CD14-positive monocyte (primary cell): ENCODE measurements at regions not wholly inside any gene's neighbourhood (a gene's known extent, or its start where the extent isn't known, plus 50 kb on each side); places are given as distances from the start of the nearest gene placed in this dataset.
A peak's percentile ranks its signal among the peaks of the same experiment; 100 is the strongest.

ENCODE experiments used
- DNase-seq, 3 donors: peaks; one replicate each; pipeline ENCODE4 v3.0.0-alpha.2; 2011 to 2022
- H2AFZ ChIP-seq: 2 replicates; pipeline ENCODE4 v1.6.0; 2012; ENCODE audit warnings: mild to moderate bottlenecking, low read depth, low read length, inconsistent platforms; ENCODE audit not compliant: insufficient read depth, poor library complexity, severe bottlenecking
- H3K27ac ChIP-seq, 2 donors: 1 replicate in 1 of 2; 2 replicates in 1 of 2; pipeline ENCODE4 v1.5.1; 2012 to 2013; ENCODE audit warnings: low read length in 2 of 2, control low read depth in 1 of 2, inconsistent platforms in 1 of 2, low read depth in 1 of 2, mild to moderate bottlenecking in 1 of 2
- H3K27me3 ChIP-seq, 2 donors: one replicate each; pipeline versions ENCODE4 v1.6.0 to v1.6.1; 2011 to 2013; ENCODE audit warnings: low read length in 2 of 2; ENCODE audit not compliant: control insufficient read depth in 2 of 2, insufficient read depth in 2 of 2
- H3K36me3 ChIP-seq, 2 donors: replicated peaks in 1 of 2; 1 replicate in 1 of 2; 2 replicates in 1 of 2; pipeline versions ENCODE4 v1.5.1 to v1.6.1; 2012 to 2013; ENCODE audit warnings: low read length in 2 of 2, control low read depth in 1 of 2, inconsistent platforms in 1 of 2, mild to moderate bottlenecking in 1 of 2; ENCODE audit not compliant: insufficient read depth in 2 of 2, control insufficient read depth in 1 of 2
- H3K4me1 ChIP-seq, 2 donors: 1 replicate in 1 of 2; 2 replicates in 1 of 2; pipeline versions ENCODE4 v1.5.1 to v1.6.1; 2012 to 2013; ENCODE audit warnings: low read length in 2 of 2, control low read depth in 1 of 2, inconsistent platforms in 1 of 2, mild to moderate bottlenecking in 1 of 2, moderate library complexity in 1 of 2; ENCODE audit not compliant: insufficient read depth in 2 of 2, control insufficient read depth in 1 of 2
- H3K4me2 ChIP-seq: replicated peaks from 2 replicates; pipeline ENCODE3; 2012; ENCODE audit warnings: low read length, moderate library complexity, mild to moderate bottlenecking; ENCODE audit not compliant: poor library complexity, severe bottlenecking; ENCODE audit errors: extremely low read depth
- H3K4me3 ChIP-seq, 3 experiments: fragments of 200-600 bp in 1 of 3; sonication (generic) in 1 of 3; replicated peaks in 1 of 3; 1 replicate in 2 of 3; 2 replicates in 1 of 3; pipeline ENCODE4 v1.5.1; 2011 to 2013; ENCODE audit warnings: low read length in 3 of 3, mild to moderate bottlenecking in 3 of 3, control low read depth in 2 of 3, low read depth in 2 of 3, inconsistent platforms in 1 of 3, moderate library complexity in 1 of 3
- H3K79me2 ChIP-seq: 2 replicates; pipeline ENCODE4 v1.6.0; 2012; ENCODE audit warnings: mild to moderate bottlenecking, control low read depth, inconsistent platforms, low read length, moderate library complexity; ENCODE audit not compliant: insufficient read depth
- H3K9ac ChIP-seq: 2 replicates; pipeline ENCODE4 v1.6.0; 2017; ENCODE audit warnings: low read length, mild to moderate bottlenecking; ENCODE audit not compliant: insufficient read depth, poor library complexity, severe bottlenecking
- H3K9me3 ChIP-seq, 2 donors: replicated peaks in 1 of 2; 1 replicate in 1 of 2; 2 replicates in 1 of 2; pipeline versions ENCODE4 v1.5.1 to v1.6.1; 2012 to 2013; ENCODE audit warnings: low read length in 2 of 2, control low read depth in 1 of 2; ENCODE audit not compliant: control insufficient read depth in 1 of 2, insufficient read depth in 1 of 2
- H4K20me1 ChIP-seq: 2 replicates; pipeline ENCODE4 v1.6.0; 2012; ENCODE audit warnings: mild to moderate bottlenecking, low read length, control low read depth, moderate library complexity; ENCODE audit not compliant: insufficient read depth
- H3K27ac Mint-ChIP-seq, 7 donors: one replicate each; pipeline ENCODE4 v1.8.0; 2020; ENCODE audit warnings: mild to moderate bottlenecking in 7 of 7, mixed read lengths in 7 of 7, moderate library complexity in 6 of 7, inconsistent platforms in 2 of 7
- H3K27me3 Mint-ChIP-seq, 3 donors: one replicate each; pipeline ENCODE4 v1.8.0; 2021 to 2022; ENCODE audit warnings: low read depth in 3 of 3, mild to moderate bottlenecking in 3 of 3, mixed read lengths in 3 of 3, moderate library complexity in 3 of 3, inconsistent platforms in 1 of 3
- H3K36me3 Mint-ChIP-seq, 2 donors: one replicate each; pipeline ENCODE4 v1.8.0; 2020; ENCODE audit warnings: mixed read lengths in 2 of 2, inconsistent platforms in 1 of 2, mild to moderate bottlenecking in 1 of 2
- H3K4me1 Mint-ChIP-seq: one replicate; pipeline ENCODE4 v1.8.0; 2020; ENCODE audit warnings: mild to moderate bottlenecking, mixed read lengths
- H3K4me3 Mint-ChIP-seq, 2 donors: one replicate each; pipeline ENCODE4 v1.8.0; 2020; ENCODE audit warnings: mild to moderate bottlenecking in 2 of 2, mixed read lengths in 2 of 2, moderate library complexity in 1 of 2
- H3K9me3 Mint-ChIP-seq, 7 donors: one replicate each; pipeline ENCODE4 v1.8.0; 2020 to 2022; ENCODE audit warnings: mixed read lengths in 7 of 7, mild to moderate bottlenecking in 6 of 7, moderate library complexity in 6 of 7, inconsistent platforms in 2 of 7
- WGBS: methylation state at CpG from one replicate; pipeline ENCODE4 v1.1.5; 2013; ENCODE audit warnings: missing lambda C conversion rate; ENCODE audit not compliant: insufficient coverage; 5-methylcytosine and 5-hydroxymethylcytosine counted together
- intact Hi-C, 2 donors: fragments of 100-400 bp; cut with micrococcal nuclease; formaldehyde crosslinking; loops; one replicate each; pipeline versions ENCODE4 v1.15.0 to v1.15.1; 2023
- TF ChIP-seq, protein P1 (sequence below): fragments of 200-600 bp; IDR thresholded peaks from one replicate; pipeline ENCODE4 v1.8.0; 2022; ENCODE audit warnings: antibody characterized with exemption, mild to moderate bottlenecking

DNA sequence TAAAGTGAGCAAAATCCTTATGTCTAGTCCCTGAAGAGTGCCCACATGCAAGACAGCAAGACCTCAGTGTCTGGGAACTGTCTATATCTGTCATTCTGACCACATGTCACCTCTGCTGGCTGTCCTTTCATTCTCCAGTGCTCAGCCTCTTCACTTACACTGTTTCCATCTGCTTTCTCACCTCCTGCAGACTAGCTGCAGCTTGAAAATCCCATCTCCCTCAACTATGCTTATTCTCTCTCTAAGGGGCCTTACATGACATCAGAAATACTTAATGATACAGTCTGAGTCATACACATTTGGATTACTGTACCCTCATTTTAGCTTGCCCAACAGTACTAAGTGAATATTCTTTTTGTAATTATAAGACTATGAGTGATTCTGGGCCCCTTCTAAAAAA lies 587.8 kb downstream of the EPM2A start:
- peaks cover 0 to 4% (median 0%) of the 10 kb centered on the region in 7 donors for H3K9me3 Mint-ChIP-seq
- H3K4me1 Mint-ChIP-seq, result peaks cover 16% of the 10 kb centered on the region
- H3K79me2 ChIP-seq, result no peaks in the 10 kb centered on the region
- H3K27me3 ChIP-seq, result no peaks in the 10 kb centered on the region
- no peaks in the 10 kb centered on the region for H3K36me3 Mint-ChIP-seq
- no peaks in the 10 kb centered on the region for H3K9me3 ChIP-seq
- TF ChIP-seq, protein P1, sequence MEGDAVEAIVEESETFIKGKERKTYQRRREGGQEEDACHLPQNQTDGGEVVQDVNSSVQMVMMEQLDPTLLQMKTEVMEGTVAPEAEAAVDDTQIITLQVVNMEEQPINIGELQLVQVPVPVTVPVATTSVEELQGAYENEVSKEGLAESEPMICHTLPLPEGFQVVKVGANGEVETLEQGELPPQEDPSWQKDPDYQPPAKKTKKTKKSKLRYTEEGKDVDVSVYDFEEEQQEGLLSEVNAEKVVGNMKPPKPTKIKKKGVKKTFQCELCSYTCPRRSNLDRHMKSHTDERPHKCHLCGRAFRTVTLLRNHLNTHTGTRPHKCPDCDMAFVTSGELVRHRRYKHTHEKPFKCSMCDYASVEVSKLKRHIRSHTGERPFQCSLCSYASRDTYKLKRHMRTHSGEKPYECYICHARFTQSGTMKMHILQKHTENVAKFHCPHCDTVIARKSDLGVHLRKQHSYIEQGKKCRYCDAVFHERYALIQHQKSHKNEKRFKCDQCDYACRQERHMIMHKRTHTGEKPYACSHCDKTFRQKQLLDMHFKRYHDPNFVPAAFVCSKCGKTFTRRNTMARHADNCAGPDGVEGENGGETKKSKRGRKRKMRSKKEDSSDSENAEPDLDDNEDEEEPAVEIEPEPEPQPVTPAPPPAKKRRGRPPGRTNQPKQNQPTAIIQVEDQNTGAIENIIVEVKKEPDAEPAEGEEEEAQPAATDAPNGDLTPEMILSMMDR, result no peak
- no peaks in the 10 kb centered on the region for H3K36me3 ChIP-seq
- peak overlapping the region in 1 of 2 donors; percentile 30 for H3K27ac ChIP-seq
- DNase-seq, result peak in 2 of 3 donors; percentile 2 to 47
- H3K27me3 Mint-ChIP-seq, result peaks cover 0 to 4% (median 0%) of the 10 kb centered on the region in 3 donors
- H3K9ac ChIP-seq, result no peak overlapping the region
- no peaks in the 10 kb centered on the region for H4K20me1 ChIP-seq
- no peak overlapping the region for H3K4me3 Mint-ChIP-seq
- H3K4me3 ChIP-seq, result no peak overlapping the region
- intact Hi-C loops, result no loop called here
- no peak overlapping the region for H3K4me2 ChIP-seq
- peak overlapping the region in 4 of 7 donors; percentile 59 to 84 (median 78) for H3K27ac Mint-ChIP-seq
- peaks cover 13 to 15% of the 10 kb centered on the region in 2 donors for H3K4me1 ChIP-seq
- H2AFZ ChIP-seq, result no peak overlapping the region

DNA sequence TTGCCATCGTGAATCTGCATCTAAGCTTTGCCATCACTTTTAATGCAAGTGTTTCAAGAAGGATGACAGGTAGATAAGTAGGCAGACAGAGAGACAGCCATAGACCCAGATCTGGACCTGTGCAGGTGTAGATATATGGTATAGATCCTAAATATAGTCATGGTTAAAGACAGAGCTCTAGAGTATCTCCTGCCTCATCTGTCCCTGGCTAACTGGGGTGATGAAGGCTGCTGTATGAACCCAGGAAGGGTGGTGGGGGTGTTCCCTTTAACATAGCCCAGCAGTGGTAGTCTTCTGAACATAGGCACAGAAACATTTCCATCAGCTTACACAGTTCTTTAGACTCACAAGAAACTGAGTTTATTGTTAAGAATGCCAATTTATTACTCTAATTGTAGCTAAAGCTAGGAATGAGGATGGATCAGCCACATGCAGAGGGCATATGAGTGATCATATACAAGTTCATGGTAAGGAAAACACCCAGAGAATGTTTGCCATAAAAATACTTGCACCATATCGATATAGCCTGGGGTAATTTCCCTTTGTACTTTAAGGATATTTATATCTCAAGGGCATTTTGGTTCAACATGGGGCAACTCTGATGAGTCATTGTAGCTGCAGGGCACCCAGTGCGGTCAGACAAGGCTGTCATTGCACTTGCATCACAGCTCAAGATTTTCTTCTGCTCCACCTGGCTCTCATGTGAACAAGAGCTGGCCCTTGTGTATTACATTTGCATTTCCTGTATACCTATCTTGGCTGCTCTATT lies 587.2 kb downstream of the EPM2A start:
- peak overlapping the region in 1 of 2 donors; percentile 30 for H3K27ac ChIP-seq
- H3K4me1 ChIP-seq, result peaks cover 13 to 15% of the 10 kb centered on the region in 2 donors
- no peaks in the 10 kb centered on the region for H4K20me1 ChIP-seq
- H3K4me3 ChIP-seq, result no peak overlapping the region
- no peak overlapping the region for H3K9ac ChIP-seq
- peaks cover 0 to 4% (median 0%) of the 10 kb centered on the region in 7 donors for H3K9me3 Mint-ChIP-seq
- H3K36me3 ChIP-seq, result no peaks in the 10 kb centered on the region
- no peaks in the 10 kb centered on the region for H3K79me2 ChIP-seq
- TF ChIP-seq, protein P1, result no peak
- DNase-seq, result peak; percentile 75 to 93 (median 79)
- H3K36me3 Mint-ChIP-seq, result no peaks in the 10 kb centered on the region
- H3K4me2 ChIP-seq, result peak overlapping the region; percentile 4
- peaks cover 0 to 4% (median 0%) of the 10 kb centered on the region in 3 donors for H3K27me3 Mint-ChIP-seq
- no peaks in the 10 kb centered on the region for H3K27me3 ChIP-seq
- WGBS, result 0% methylated on average over 1 of the region's 3 CpGs
- H3K4me1 Mint-ChIP-seq, result peaks cover 16% of the 10 kb centered on the region
- H3K27ac Mint-ChIP-seq, result peak overlapping the region in 6 of 7 donors; percentile 24 to 84 (median 67)
- no peaks in the 10 kb centered on the region for H3K9me3 ChIP-seq
- H2AFZ ChIP-seq, result no peak overlapping the region
- H3K4me3 Mint-ChIP-seq, result no peak overlapping the region
- intact Hi-C loops, result no loop called here
